Stomach (tissue), 4 donors: ENCODE measurements at regions not wholly inside any gene's neighbourhood (a gene's known extent, or its start where the extent isn't known, plus 50 kb on each side); places are given as distances from the start of the nearest gene placed in this dataset.

Source experiments
- EP300 ChIP-seq: sonication (generic); formaldehyde crosslinking; IDR thresholded peaks from one replicate; pipeline ENCODE4 v1.6.1; 2017; ENCODE audit warnings: antibody characterized with exemption
- POLR2A ChIP-seq, 4 donors: fragments of 450-650 bp; IDR thresholded peaks; one replicate each; pipeline ENCODE4 v1.6.1; 2016; ENCODE audit warnings: antibody characterized with exemption in 4 of 4, control low read depth in 2 of 4, mild to moderate bottlenecking in 1 of 4, moderate library complexity in 1 of 4
- POLR2AphosphoS5 ChIP-seq, 3 donors: sonication (generic); formaldehyde crosslinking; IDR thresholded peaks; one replicate each; pipeline ENCODE4 v1.6.1; 2016; ENCODE audit warnings: antibody characterized with exemption in 3 of 3
- TF ChIP-seq, protein P1 (sequence below), 7 experiments: fragments of 450-650 bp in 4 of 7; fragments of 200-600 bp in 3 of 7; sonication (generic) in 3 of 7; IDR thresholded peaks; one replicate each; pipeline ENCODE4 v1.5.1; 2016 to 2019; ENCODE audit warnings: antibody characterized with exemption in 7 of 7, control low read depth in 2 of 7, mild to moderate bottlenecking in 1 of 7

DNA sequence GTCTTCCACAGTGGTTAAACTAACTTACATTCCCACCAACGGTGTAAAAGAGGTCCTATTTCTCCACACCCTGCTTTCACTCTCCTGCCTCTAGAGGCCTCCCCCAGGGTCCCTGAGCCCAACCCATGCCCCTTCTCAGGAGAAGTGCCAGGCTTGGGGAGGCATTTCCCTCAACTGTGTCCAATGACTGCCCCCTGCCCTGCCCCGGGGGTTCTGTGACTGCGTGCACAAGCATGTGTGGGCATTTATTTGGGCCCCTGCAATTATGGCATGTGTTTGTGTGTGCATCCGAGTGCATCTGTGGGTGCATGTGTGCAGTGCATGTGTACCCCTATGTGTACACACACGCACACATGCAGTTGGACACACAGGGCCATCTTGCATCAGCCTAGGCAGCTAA is 57.3 kb downstream of the INHBB start:
- TF ChIP-seq, protein P1, sequence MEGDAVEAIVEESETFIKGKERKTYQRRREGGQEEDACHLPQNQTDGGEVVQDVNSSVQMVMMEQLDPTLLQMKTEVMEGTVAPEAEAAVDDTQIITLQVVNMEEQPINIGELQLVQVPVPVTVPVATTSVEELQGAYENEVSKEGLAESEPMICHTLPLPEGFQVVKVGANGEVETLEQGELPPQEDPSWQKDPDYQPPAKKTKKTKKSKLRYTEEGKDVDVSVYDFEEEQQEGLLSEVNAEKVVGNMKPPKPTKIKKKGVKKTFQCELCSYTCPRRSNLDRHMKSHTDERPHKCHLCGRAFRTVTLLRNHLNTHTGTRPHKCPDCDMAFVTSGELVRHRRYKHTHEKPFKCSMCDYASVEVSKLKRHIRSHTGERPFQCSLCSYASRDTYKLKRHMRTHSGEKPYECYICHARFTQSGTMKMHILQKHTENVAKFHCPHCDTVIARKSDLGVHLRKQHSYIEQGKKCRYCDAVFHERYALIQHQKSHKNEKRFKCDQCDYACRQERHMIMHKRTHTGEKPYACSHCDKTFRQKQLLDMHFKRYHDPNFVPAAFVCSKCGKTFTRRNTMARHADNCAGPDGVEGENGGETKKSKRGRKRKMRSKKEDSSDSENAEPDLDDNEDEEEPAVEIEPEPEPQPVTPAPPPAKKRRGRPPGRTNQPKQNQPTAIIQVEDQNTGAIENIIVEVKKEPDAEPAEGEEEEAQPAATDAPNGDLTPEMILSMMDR (IDR thresholded peaks at IDR 0.05) = no peak
- TF ChIP-seq POLR2A (IDR thresholded peaks at IDR 0.05) (no peak), EP300 (no peak), POLR2AphosphoS5 (IDR thresholded peaks at IDR 0.05) (no peak)
